K562 (cell line): ENCODE measurements at regions not wholly inside any gene's neighbourhood (a gene's known extent, or its start where the extent isn't known, plus 50 kb on each side); places are given as distances from the start of the nearest gene placed in this dataset.

Experiments used
- ARID2 ChIP-seq: fragments of 450-650 bp; IDR thresholded peaks from 2 replicates; pipeline ENCODE4 v1.6.1; 2017; ENCODE audit warnings: antibody characterized with exemption, mild to moderate bottlenecking
- BRD9 ChIP-seq: fragments of 450-650 bp; IDR thresholded peaks from 2 replicates; pipeline ENCODE4 v1.6.1; 2018; ENCODE audit warnings: low read depth; ENCODE audit not compliant: partially characterized antibody
- CBX1 ChIP-seq: sonication (generic); IDR thresholded peaks from 2 replicates; pipeline ENCODE4 v1.6.1; 2016; ENCODE audit warnings: antibody characterized with exemption, low read depth, mild to moderate bottlenecking
- CTBP1 ChIP-seq: fragments of 450-650 bp; IDR thresholded peaks from 2 replicates; pipeline ENCODE4 v1.6.1; 2016; ENCODE audit warnings: borderline replicate concordance
- CTCF ChIP-seq, 3 experiments: IDR thresholded peaks in 2 of 3; conservative IDR thresholded peaks in 1 of 3; 2 replicates each; pipeline ENCODE4 v1.5.1; 2011 to 2012; ENCODE audit warnings: low read length in 3 of 3, mild to moderate bottlenecking in 3 of 3, control low read depth in 2 of 3, improper control_type of control experiment in 1 of 3, inconsistent platforms in 1 of 3, low read depth in 1 of 3, mixed read lengths in 1 of 3, moderate library complexity in 1 of 3; ENCODE audit not compliant: insufficient read depth in 2 of 3
- ETS1 ChIP-seq: conservative IDR thresholded peaks from 2 replicates; pipeline ENCODE4 v1.6.1; 2011; ENCODE audit warnings: low read depth, mild to moderate bottlenecking, low read length; ENCODE audit not compliant: control insufficient read depth
- HDAC2 ChIP-seq: fragments of 450-650 bp; IDR thresholded peaks from 2 replicates; pipeline ENCODE4 v1.6.1; 2016; ENCODE audit warnings: mild to moderate bottlenecking
- LEF1 ChIP-seq: fragments of 450-650 bp; IDR thresholded peaks from 2 replicates; pipeline ENCODE4 v1.6.1; 2016; ENCODE audit warnings: mild to moderate bottlenecking
- MAZ ChIP-seq, 2 experiments: fragments of 450-650 bp in 1 of 2; sonication (generic) in 1 of 2; formaldehyde crosslinking; IDR thresholded peaks in 1 of 2; conservative IDR thresholded peaks in 1 of 2; 2 replicates each; pipeline versions ENCODE4 v1.4.0 to v1.5.0; 2020; ENCODE audit warnings: mild to moderate bottlenecking in 1 of 2, missing genetic modification reagents in 1 of 2
- POLR2AphosphoS2 ChIP-seq: IDR thresholded peaks from 2 replicates; pipeline ENCODE4 v1.6.1; 2012; ENCODE audit warnings: low read length, improper control_type of control experiment
- PYGO2 ChIP-seq: fragments of 450-650 bp; IDR thresholded peaks from 2 replicates; pipeline ENCODE4 v1.6.1; 2016; ENCODE audit warnings: mild to moderate bottlenecking, missing genetic modification characterization, moderate library complexity, missing compliant biosample characterization
- TAF1 ChIP-seq: IDR thresholded peaks from 2 replicates; pipeline ENCODE4 v1.6.1; 2011; ENCODE audit warnings: mild to moderate bottlenecking, low read length, moderate library complexity; ENCODE audit not compliant: insufficient read depth, control insufficient read depth, severe bottlenecking; ENCODE audit errors: extremely low read depth
- TCF7L2 ChIP-seq: fragments of 150-350 bp; IDR thresholded peaks from 2 replicates; pipeline ENCODE4 v1.6.1; 2016; ENCODE audit warnings: low read depth, mild to moderate bottlenecking, low read length, moderate library complexity
- ZNF174 ChIP-seq: fragments of 250-450 bp; sonication (Bioruptor Pico); IDR thresholded peaks from 2 replicates; pipeline ENCODE4 v1.4.0; 2020; ENCODE audit warnings: mild to moderate bottlenecking

- TF ChIP-seq POLR2AphosphoS2: no peak
- TF ChIP-seq CTCF (IDR thresholded peaks at IDR 0.05 in 2 of 3, conservative IDR thresholded peaks at IDR 0.05 in 1 of 3; ENCODE audit: insufficient read depth in 2 of 3, low read depth in 1 of 3, low read length in 3 of 3): no peak
- no peak for TF ChIP-seq CBX1
- TF ChIP-seq HDAC2: no peak
- TF ChIP-seq ARID2: no peak
- no peak for TF ChIP-seq ZNF174 (CRISPR knock-in tag)
- TF ChIP-seq TAF1: no peak
- no peak for TF ChIP-seq TCF7L2
- TF ChIP-seq MAZ (CRISPR knock-in tag; conservative IDR thresholded peaks at IDR 0.05 in 1 of 2, IDR thresholded peaks at IDR 0.05 in 1 of 2): no peak
- no peak for TF ChIP-seq BRD9
- TF ChIP-seq PYGO2: no peak
- TF ChIP-seq CTBP1: no peak
- TF ChIP-seq LEF1: no peak
- TF ChIP-seq ETS1: no peak
Measured at GRCh38 chr3:72280876-72281275, 495.9 kb upstream of the PROK2 start.
